Esophagus squamous epithelium (tissue), 5 donors: ENCODE measurements at regions not wholly inside any gene's neighbourhood (a gene's known extent, or its start where the extent isn't known, plus 50 kb on each side); places are given as distances from the start of the nearest gene placed in this dataset.

ENCODE experiments used
- DNase-seq: peaks from one replicate; lab custom pipeline; 2025; lab: John Stamatoyannopoulos, UW
- H3K27ac ChIP-seq, 4 donors: fragments of 200-600 bp; sonication (generic); one replicate each; pipeline ENCODE4 v1.5.1; 2016 to 2019; ENCODE audit warnings: mild to moderate bottlenecking in 1 of 4
- H3K27me3 ChIP-seq, 4 donors: fragments of 200-600 bp; sonication (generic); 1 replicate in 3 of 4; 2 replicates in 1 of 4; pipeline versions ENCODE4 v1.5.1 to v1.6.0; 2017 to 2021; ENCODE audit warnings: antibody characterized with exemption in 1 of 4
- H3K36me3 ChIP-seq, 3 donors: fragments of 200-600 bp; sonication (generic); one replicate each; pipeline ENCODE4 v1.5.1; 2016 to 2019
- H3K4me1 ChIP-seq, 3 donors: fragments of 200-600 bp; sonication (generic); one replicate each; pipeline ENCODE4 v1.5.1; 2017 to 2019
- H3K4me3 ChIP-seq, 4 donors: fragments of 200-600 bp; sonication (generic); 1 replicate in 3 of 4; 2 replicates in 1 of 4; pipeline ENCODE4 v1.5.1; 2016 to 2019; ENCODE audit warnings: mild to moderate bottlenecking in 2 of 4, moderate library complexity in 1 of 4
- H3K9me3 ChIP-seq, 3 donors: fragments of 200-600 bp; sonication (generic); one replicate each; pipeline ENCODE4 v1.5.1; 2016 to 2019
- POLR2A ChIP-seq, 4 donors: fragments of 450-650 bp; IDR thresholded peaks; one replicate each; pipeline ENCODE4 v1.6.1; 2017; ENCODE audit warnings: antibody characterized with exemption in 4 of 4, mild to moderate bottlenecking in 4 of 4, moderate library complexity in 3 of 4
- WGBS, 2 donors: methylation state at CpG; one replicate each; pipeline ENCODE4 v1.1.5; 2018; 5-methylcytosine and 5-hydroxymethylcytosine counted together
- intact Hi-C: fragments of 100-400 bp; cut with DNase I; formaldehyde crosslinking; loops from one replicate; pipeline ENCODE4 v1.15.0; 2022
- TF ChIP-seq, protein P1 (sequence below), 6 experiments: fragments of 450-650 bp in 4 of 6; fragments of 200-600 bp in 2 of 6; sonication (generic) in 2 of 6; IDR thresholded peaks; one replicate each; pipeline ENCODE4 v1.5.1; 2016 to 2019; ENCODE audit warnings: antibody characterized with exemption in 6 of 6, mild to moderate bottlenecking in 4 of 6, moderate library complexity in 4 of 6
- donor health status: DM: yes; HTN: yes; CAD: no.

DNA sequence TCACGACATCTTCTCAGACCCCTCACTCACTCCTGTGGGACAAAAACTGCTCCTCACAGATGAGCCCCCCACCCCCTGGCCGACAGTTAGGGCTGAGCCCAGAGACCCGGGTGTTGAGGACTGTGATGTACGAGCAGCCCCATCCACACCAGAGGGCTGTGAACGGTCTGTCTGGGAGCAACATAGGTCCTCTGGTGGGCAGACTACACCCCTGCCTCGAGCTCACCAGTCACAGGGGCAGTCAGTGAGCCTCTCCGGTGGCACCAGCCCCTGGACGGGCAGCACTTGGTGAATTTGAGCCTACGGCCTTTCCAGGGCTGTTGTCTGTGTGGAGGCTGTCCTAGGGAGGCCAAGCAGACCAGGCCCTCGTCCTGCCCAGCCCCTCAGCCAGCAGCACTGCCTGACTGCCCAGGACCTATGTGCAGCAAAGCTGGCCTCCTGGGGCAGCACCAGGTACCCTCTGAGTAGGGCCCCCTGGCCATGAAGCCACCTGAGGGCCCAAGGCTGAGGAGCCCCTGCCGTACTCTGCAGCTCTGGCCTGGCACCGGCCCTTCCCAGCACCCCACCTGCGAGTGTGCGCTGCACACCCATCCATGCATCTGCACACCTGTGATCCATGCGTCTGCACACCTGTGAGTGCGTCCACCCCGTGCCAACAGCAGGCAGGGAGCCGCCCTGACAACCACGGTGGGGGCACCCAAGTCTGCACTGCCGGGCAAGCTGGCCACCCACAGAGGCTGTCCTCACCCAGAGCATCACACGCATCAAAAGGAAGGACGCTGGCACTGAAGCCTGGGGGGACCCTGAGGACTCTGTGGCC, 111.6 kb upstream of the NKX1-1 start:
- DNase-seq = no peak
- 40 to 80% methylated on average over 1 of the region's 22 CpGs for WGBS, 2 donors
- no peaks in the 10 kb centered on the region for H3K36me3 ChIP-seq
- TF ChIP-seq, protein P1, sequence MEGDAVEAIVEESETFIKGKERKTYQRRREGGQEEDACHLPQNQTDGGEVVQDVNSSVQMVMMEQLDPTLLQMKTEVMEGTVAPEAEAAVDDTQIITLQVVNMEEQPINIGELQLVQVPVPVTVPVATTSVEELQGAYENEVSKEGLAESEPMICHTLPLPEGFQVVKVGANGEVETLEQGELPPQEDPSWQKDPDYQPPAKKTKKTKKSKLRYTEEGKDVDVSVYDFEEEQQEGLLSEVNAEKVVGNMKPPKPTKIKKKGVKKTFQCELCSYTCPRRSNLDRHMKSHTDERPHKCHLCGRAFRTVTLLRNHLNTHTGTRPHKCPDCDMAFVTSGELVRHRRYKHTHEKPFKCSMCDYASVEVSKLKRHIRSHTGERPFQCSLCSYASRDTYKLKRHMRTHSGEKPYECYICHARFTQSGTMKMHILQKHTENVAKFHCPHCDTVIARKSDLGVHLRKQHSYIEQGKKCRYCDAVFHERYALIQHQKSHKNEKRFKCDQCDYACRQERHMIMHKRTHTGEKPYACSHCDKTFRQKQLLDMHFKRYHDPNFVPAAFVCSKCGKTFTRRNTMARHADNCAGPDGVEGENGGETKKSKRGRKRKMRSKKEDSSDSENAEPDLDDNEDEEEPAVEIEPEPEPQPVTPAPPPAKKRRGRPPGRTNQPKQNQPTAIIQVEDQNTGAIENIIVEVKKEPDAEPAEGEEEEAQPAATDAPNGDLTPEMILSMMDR (IDR thresholded peaks at IDR 0.05) = no peak
- H3K9me3 ChIP-seq = no peaks in the 10 kb centered on the region
- no peak overlapping the region for H3K27ac ChIP-seq
- intact Hi-C loops = no loop called here
- no peak overlapping the region for H3K4me3 ChIP-seq
- H3K27me3 ChIP-seq = peaks cover 0 to 83% (median 0%) of the 10 kb centered on the region in 4 donors
- peaks cover 0 to 22% (median 6%) of the 10 kb centered on the region in 3 donors for H3K4me1 ChIP-seq

DNA sequence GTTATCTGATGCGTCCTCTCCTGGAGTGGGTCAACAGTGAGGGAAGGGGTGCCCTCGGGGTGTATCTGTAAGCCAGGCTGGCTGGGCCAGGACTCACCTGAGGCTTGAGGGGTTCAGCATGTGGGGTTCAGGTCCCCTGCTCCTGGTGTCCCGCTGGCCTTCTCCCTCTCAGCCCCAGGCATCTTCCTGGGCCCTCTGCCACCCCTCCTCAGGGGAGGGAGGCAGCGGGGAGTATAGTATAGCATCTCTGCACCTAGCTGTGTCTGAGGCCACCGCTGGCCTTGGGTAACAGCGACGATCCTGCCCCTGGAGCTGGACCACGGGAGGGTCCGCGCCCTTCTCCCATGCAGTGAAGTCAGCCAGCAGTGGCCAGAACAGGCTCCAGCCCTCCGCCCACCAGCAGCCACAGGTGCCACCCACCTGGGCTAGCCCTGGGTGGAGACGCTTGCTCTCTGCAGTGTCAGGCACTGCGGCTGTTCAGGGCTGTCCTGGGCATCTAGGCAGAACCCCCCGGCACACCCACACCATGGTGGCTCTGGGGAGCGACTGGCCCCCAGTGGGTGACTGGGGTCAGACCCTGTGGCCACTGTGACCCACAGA, 110.7 kb upstream of the NKX1-1 start:
- no peaks in the 10 kb centered on the region for H3K36me3 ChIP-seq
- no peak for DNase-seq
- intact Hi-C loops = no loop called here
- no peak overlapping the region for H3K27ac ChIP-seq
- peaks cover 0 to 83% (median 3%) of the 10 kb centered on the region in 4 donors for H3K27me3 ChIP-seq
- peaks cover 0 to 26% (median 9%) of the 10 kb centered on the region in 3 donors for H3K4me1 ChIP-seq
- TF ChIP-seq, protein P1 (IDR thresholded peaks at IDR 0.05) = no peak
- no peak for TF ChIP-seq POLR2A (IDR thresholded peaks at IDR 0.05)
- H3K4me3 ChIP-seq = no peak overlapping the region
- no peaks in the 10 kb centered on the region for H3K9me3 ChIP-seq
- 33 to 50% methylated on average over 1 to 2 of the region's 15 CpGs for WGBS, 2 donors

DNA sequence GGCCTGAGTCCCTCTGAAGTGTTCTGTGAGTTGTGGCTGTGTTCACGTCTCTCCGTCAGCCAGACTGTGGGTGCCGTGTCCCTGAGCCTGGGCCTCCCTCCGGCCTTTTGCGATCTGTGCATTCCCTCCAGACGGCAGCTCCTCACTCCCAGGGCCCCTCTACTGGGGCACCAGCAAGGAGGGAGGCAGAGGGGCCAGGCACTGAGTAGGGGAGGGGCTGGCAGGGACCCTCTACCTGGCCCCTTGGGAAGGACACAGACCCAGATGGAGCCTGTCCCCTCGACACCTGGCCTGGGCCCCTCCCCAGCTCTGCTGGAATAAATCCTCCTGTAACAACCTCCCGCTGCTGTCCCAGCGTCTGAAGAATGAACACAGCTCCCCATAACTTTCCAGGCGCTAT, 110.0 kb upstream of the NKX1-1 start:
- peaks cover 0 to 83% (median 3%) of the 10 kb centered on the region in 4 donors for H3K27me3 ChIP-seq
- WGBS, 2 donors = 50 to 83% methylated on average over 2 to 7 of the region's 10 CpGs
- TF ChIP-seq, protein P1 (IDR thresholded peaks at IDR 0.05) = no peak
- no peak for TF ChIP-seq POLR2A (IDR thresholded peaks at IDR 0.05)

DNA sequence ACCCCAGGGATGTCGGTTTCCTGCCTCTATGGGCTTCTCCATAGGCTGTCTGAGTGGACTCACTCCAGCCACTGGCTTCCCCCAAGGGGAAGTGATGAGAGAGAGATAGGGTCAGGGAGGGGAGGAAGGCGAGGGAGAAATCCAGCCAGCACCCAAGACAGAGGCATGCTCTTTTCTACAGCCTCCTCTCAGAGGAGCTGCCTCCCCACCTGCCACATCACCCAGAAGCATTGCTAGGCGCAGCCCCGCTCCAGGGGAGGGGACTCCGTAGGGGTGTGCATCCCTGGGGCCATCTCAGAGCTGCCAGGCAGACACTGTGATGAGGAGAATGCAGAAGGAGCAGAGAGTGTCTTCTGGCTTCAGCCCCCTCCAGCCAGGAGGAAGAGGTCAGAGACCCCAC, 109.5 kb upstream of the NKX1-1 start:
- H3K4me1 ChIP-seq = peaks cover 0 to 19% (median 9%) of the 10 kb centered on the region in 3 donors
- WGBS, 2 donors = 100% methylated on average over 3 of the region's 5 CpGs; no CpG with 5 or more reads in 1 of the 2 donors
- DNase-seq = no peak
- no peak for TF ChIP-seq POLR2A (IDR thresholded peaks at IDR 0.05)
- TF ChIP-seq, protein P1 (IDR thresholded peaks at IDR 0.05) = no peak
- H3K27me3 ChIP-seq = peaks cover 0 to 83% (median 3%) of the 10 kb centered on the region in 4 donors
- no peak overlapping the region for H3K4me3 ChIP-seq
- no peaks in the 10 kb centered on the region for H3K9me3 ChIP-seq
- intact Hi-C loops = no loop called here
- H3K27ac ChIP-seq = no peak overlapping the region
- H3K36me3 ChIP-seq = no peaks in the 10 kb centered on the region

More for the DNA sequence above, 110.0 kb upstream of the NKX1-1 start:
- Histone ChIP-seq H3K4me1 (peaks cover 0 to 23% (median 9%) of the 10 kb centered on the region in 3 donors), H3K4me3 (no peak overlapping the region), H3K27ac (no peak overlapping the region), H3K9me3 (no peaks in the 10 kb centered on the region), H3K36me3 (no peaks in the 10 kb centered on the region)
- DNase-seq = no peak
- intact Hi-C loops = no loop called here

DNA sequence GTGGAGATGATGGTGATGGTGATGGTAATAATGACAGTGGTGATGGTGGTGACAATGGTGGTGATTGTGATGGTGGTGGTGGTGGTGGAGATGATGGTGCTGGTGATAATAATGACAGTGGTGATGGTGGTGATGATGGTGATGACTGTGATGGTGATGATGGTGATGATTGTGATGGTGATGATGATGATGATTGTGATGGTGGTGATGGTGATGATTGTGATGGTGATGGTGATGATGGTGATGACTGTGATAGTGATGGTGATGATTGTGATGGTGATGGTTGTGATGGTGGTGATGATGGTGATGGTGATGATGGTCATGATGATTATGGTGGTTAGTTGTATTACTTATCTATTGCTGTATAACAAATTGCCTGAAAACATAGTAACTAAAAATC, 108.9 kb upstream of the NKX1-1 start:
- Histone ChIP-seq H3K36me3 (no peaks in the 10 kb centered on the region), H3K27me3 (peaks cover 0 to 81% (median 3%) of the 10 kb centered on the region in 4 donors), H3K9me3 (no peaks in the 10 kb centered on the region), H3K4me3 (no peak overlapping the region), H3K4me1 (peaks cover 0 to 15% (median 9%) of the 10 kb centered on the region in 3 donors), H3K27ac (no peak overlapping the region)
- no peak for DNase-seq
- intact Hi-C loops = no loop called here
- TF ChIP-seq POLR2A (IDR thresholded peaks at IDR 0.05) = no peak
- TF ChIP-seq, protein P1 (IDR thresholded peaks at IDR 0.05) = no peak
